OCI-M1 (cell line): ENCODE measurements at regions not wholly inside any gene's neighbourhood (a gene's known extent, or its start where the extent isn't known, plus 50 kb on each side); places are given as distances from the start of the nearest gene placed in this dataset.
A peak's percentile ranks its signal among the peaks of the same experiment; 100 is the strongest.
"Not testable (repeated sequence)": the region's sequence is repeated elsewhere in the genome, so short reads cannot be mapped to it uniquely, and the experiment has no call there.

Experiments
- DNase-seq: peaks from one replicate; lab custom pipeline; 2025; lab: John Stamatoyannopoulos, UW

GRCh38 chr12:90209029-90209428, 500.4 kb upstream of the ATP2B1 start:
- no peak for DNase-seq

GRCh38 chr12:90208379-90208778, 499.7 kb upstream of the ATP2B1 start:
- DNase-seq = not testable (repeated sequence)

GRCh38 chr12:90207799-90208198, 499.2 kb upstream of the ATP2B1 start:
- no peak for DNase-seq

- no peak for DNase-seq
Measured at GRCh38 chr12:90205165-90205564, 496.5 kb upstream of the ATP2B1 start.

GRCh38 chr12:90203556-90203955, 494.9 kb upstream of the ATP2B1 start:
- DNase-seq = no peak

GRCh38 chr12:90199006-90199405, 490.4 kb upstream of the ATP2B1 start:
- peak; percentile 6 for DNase-seq

- no peak for DNase-seq
Measured at GRCh38 chr12:90193500-90193899, 484.9 kb upstream of the ATP2B1 start.

- no peak for DNase-seq
Measured at GRCh38 chr12:90188857-90189256, 480.2 kb upstream of the ATP2B1 start.

- no peak for DNase-seq
Measured at GRCh38 chr12:90183201-90183600, 474.6 kb upstream of the ATP2B1 start.

GRCh38 chr12:90181216-90181615, 472.6 kb upstream of the ATP2B1 start:
- no peak for DNase-seq

GRCh38 chr12:90174956-90175355, 466.3 kb upstream of the ATP2B1 start:
- DNase-seq = no peak

- DNase-seq = no peak
Measured at GRCh38 chr12:90174198-90174510, 465.5 kb upstream of the ATP2B1 start.

- DNase-seq = no peak
Measured at GRCh38 chr12:90173499-90174197, 465.0 kb upstream of the ATP2B1 start.

- no peak for DNase-seq
Measured at GRCh38 chr12:90172524-90172923, 463.9 kb upstream of the ATP2B1 start.

- no peak for DNase-seq
Measured at GRCh38 chr12:90170740-90171139, 462.1 kb upstream of the ATP2B1 start.

GRCh38 chr12:90167518-90168208, 459.0 kb upstream of the ATP2B1 start:
- no peak for DNase-seq

GRCh38 chr12:90166671-90167070, 458.0 kb upstream of the ATP2B1 start:
- no peak for DNase-seq

GRCh38 chr12:90166012-90166411, 457.4 kb upstream of the ATP2B1 start:
- DNase-seq = no peak

GRCh38 chr12:90163975-90164374, 455.3 kb upstream of the ATP2B1 start:
- no peak for DNase-seq

- DNase-seq = no peak
Measured at GRCh38 chr12:90153827-90154226, 445.2 kb upstream of the ATP2B1 start.

GRCh38 chr12:90152897-90153624, 444.4 kb upstream of the ATP2B1 start:
- DNase-seq = no peak

- DNase-seq = no peak
Measured at GRCh38 chr12:90151491-90152015, 442.9 kb upstream of the ATP2B1 start.

- no peak for DNase-seq
Measured at GRCh38 chr12:90149453-90149852, 440.8 kb upstream of the ATP2B1 start.
